Uterus (tissue), 3 donors: ENCODE measurements at regions not wholly inside any gene's neighbourhood (a gene's known extent, or its start where the extent isn't known, plus 50 kb on each side); places are given as distances from the start of the nearest gene placed in this dataset.

ENCODE experiments used
- DNase-seq, 2 donors: peaks; one replicate each; pipeline ENCODE4 v3.0.0-alpha.2; 2019 to 2020
- H3K27ac ChIP-seq, 2 donors: fragments of 200-600 bp; sonication (generic); 1 replicate in 1 of 2; 2 replicates in 1 of 2; pipeline ENCODE4 v1.5.1; 2016 to 2018
- H3K27me3 ChIP-seq, 2 donors: fragments of 200-600 bp; sonication (generic); one replicate each; pipeline ENCODE4 v1.5.1; 2018 to 2019; ENCODE audit warnings: control low read depth in 1 of 2
- H3K36me3 ChIP-seq, 2 donors: fragments of 200-600 bp; sonication (generic); one replicate each; pipeline ENCODE4 v1.5.1; 2019; ENCODE audit warnings: control low read depth in 1 of 2
- H3K4me1 ChIP-seq, 2 donors: fragments of 200-600 bp; sonication (generic); one replicate each; pipeline ENCODE4 v1.5.1; 2018 to 2019; ENCODE audit warnings: control low read depth in 1 of 2
- H3K4me3 ChIP-seq, 2 donors: fragments of 200-600 bp; sonication (generic); 1 replicate in 1 of 2; 2 replicates in 1 of 2; pipeline ENCODE4 v1.5.1; 2018 to 2019; ENCODE audit warnings: mild to moderate bottlenecking in 1 of 2
- H3K9me3 ChIP-seq, 2 donors: fragments of 200-600 bp; sonication (generic); one replicate each; pipeline ENCODE4 v1.5.1; 2019; ENCODE audit warnings: control low read depth in 1 of 2
- CTCF ChIP-seq, 4 experiments: fragments of 200-600 bp in 2 of 4; fragments of 450-650 bp in 2 of 4; sonication (generic) in 2 of 4; IDR thresholded peaks; one replicate each; pipeline ENCODE4 v1.5.1; 2016 to 2019; ENCODE audit warnings: antibody characterized with exemption in 4 of 4, mild to moderate bottlenecking in 2 of 4, moderate library complexity in 1 of 4
- POLR2A ChIP-seq, 2 donors: fragments of 450-650 bp; IDR thresholded peaks; one replicate each; pipeline ENCODE4 v1.6.1; 2016; ENCODE audit warnings: antibody characterized with exemption in 2 of 2, mild to moderate bottlenecking in 1 of 2, moderate library complexity in 1 of 2
- intact Hi-C: fragments of 100-400 bp; cut with DNase I; formaldehyde crosslinking; loops from one replicate; pipeline ENCODE4 v1.15.1; 2023; ENCODE audit warnings: low total_unique reads
- donor health status: DM: yes; HTN: yes; CAD: no.

GRCh38 chr5:58285900-58286299, 174.0 kb downstream of the PLK2 start:
- Histone ChIP-seq H3K36me3 (no peaks in the 10 kb centered on the region), H3K27ac (no peak overlapping the region), H3K27me3 (no peaks in the 10 kb centered on the region), H3K9me3 (no peaks in the 10 kb centered on the region), H3K4me1 (no peaks in the 10 kb centered on the region), H3K4me3 (no peak overlapping the region)
- intact Hi-C loops: no loop called here
- no peak for DNase-seq
- TF ChIP-seq CTCF (IDR thresholded peaks at IDR 0.05): no peak
- no peak for TF ChIP-seq POLR2A (IDR thresholded peaks at IDR 0.05)

- Histone ChIP-seq H3K36me3 (no peaks in the 10 kb centered on the region), H3K4me3 (no peak overlapping the region), H3K4me1 (no peaks in the 10 kb centered on the region), H3K27ac (no peak overlapping the region), H3K9me3 (no peaks in the 10 kb centered on the region), H3K27me3 (no peaks in the 10 kb centered on the region)
- DNase-seq: no peak
- intact Hi-C loops: no loop called here
- TF ChIP-seq CTCF (IDR thresholded peaks at IDR 0.05): no peak
- TF ChIP-seq POLR2A (IDR thresholded peaks at IDR 0.05): no peak
Observed at GRCh38 chr5:58284886-58285285, 175.0 kb downstream of the PLK2 start.

GRCh38 chr5:58281189-58281588, 178.7 kb downstream of the PLK2 start:
- intact Hi-C loops: no loop called here
- Histone ChIP-seq H3K27me3 (no peaks in the 10 kb centered on the region), H3K4me3 (no peak overlapping the region), H3K9me3 (no peaks in the 10 kb centered on the region), H3K27ac (no peak overlapping the region), H3K36me3 (no peaks in the 10 kb centered on the region), H3K4me1 (no peaks in the 10 kb centered on the region)
- TF ChIP-seq CTCF (IDR thresholded peaks at IDR 0.05): no peak
- no peak for TF ChIP-seq POLR2A (IDR thresholded peaks at IDR 0.05)
- DNase-seq: no peak

- no peak for TF ChIP-seq CTCF (IDR thresholded peaks at IDR 0.05)
- TF ChIP-seq POLR2A (IDR thresholded peaks at IDR 0.05): no peak
- H3K4me1 ChIP-seq: no peaks in the 10 kb centered on the region
- intact Hi-C loops: no loop called here
- no peaks in the 10 kb centered on the region for H3K9me3 ChIP-seq
- no peaks in the 10 kb centered on the region for H3K36me3 ChIP-seq
- DNase-seq: no peak
- no peaks in the 10 kb centered on the region for H3K27me3 ChIP-seq
- no peak overlapping the region for H3K27ac ChIP-seq
- H3K4me3 ChIP-seq: no peak overlapping the region
Observed at GRCh38 chr5:58279259-58279658, 180.6 kb downstream of the PLK2 start.

- Histone ChIP-seq H3K4me1 (no peaks in the 10 kb centered on the region), H3K27ac (no peak overlapping the region), H3K9me3 (no peaks in the 10 kb centered on the region), H3K4me3 (no peak overlapping the region), H3K27me3 (no peaks in the 10 kb centered on the region), H3K36me3 (no peaks in the 10 kb centered on the region)
- TF ChIP-seq CTCF (IDR thresholded peaks at IDR 0.05) (no peak), POLR2A (IDR thresholded peaks at IDR 0.05) (no peak)
- no peak for DNase-seq
- intact Hi-C loops: no loop called here
Observed at GRCh38 chr5:58276431-58276830, 183.5 kb downstream of the PLK2 start.
